ENCODE measurements at regions not wholly inside any gene's neighbourhood (a gene's known extent, or its start where the extent isn't known, plus 50 kb on each side); places are given as distances from the start of the nearest gene placed in this dataset.
A peak's percentile ranks its signal among the peaks of the same experiment; 100 is the strongest.

DNA sequence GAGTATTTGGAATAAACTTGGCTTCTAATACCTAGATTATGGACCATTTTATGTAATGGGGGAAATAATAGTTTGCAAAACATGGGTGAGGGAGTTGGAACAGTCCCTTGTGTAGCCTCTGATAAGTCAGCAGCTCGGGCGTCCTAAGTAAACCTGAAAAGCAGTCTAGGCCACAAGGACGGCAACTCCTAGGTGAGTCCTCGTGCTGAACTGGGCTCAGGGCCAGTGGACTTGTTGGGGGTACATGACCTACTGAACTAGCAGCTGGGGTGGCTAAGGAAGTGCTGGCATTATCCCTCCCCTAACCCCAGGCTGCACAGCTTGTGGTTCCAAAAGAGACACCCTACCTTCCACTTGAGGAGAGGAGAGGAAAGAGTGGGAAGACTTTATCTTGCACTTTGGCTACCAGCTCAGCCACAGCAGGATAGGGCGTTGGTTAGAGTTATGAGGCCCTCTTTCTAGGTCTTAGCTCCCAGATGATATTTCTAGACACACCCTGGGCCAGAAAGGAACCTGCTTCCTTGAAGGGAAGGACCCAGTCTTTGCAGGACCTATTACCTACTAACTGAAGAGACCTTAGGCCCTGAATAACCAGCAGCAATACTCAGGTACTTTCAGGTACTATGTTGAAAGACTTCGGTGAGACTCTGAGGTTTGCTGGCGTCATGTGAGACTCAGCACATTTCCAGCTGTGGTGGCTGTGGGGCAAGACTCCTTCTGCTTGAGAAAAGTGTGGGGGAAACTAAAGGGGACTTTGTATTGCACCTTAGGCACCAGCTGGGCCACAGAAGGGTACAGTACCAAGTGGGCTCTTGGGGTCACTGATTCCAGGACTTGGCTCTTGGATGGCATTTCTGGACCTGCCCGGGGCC, 71.0 kb downstream of the AQP4 start:
- H3K27ac ChIP-seq, result no peak overlapping the region
- H3K36me3 ChIP-seq (replicated peaks), result no peaks in the 10 kb centered on the region
- no peak for DNase-seq
- H3K27me3 ChIP-seq (replicated peaks), result no peaks in the 10 kb centered on the region
- TF ChIP-seq CTCF (IDR thresholded peaks at IDR 0.05; ENCODE audit: low read depth, low read length, missing control alignments), result no peak
- in situ Hi-C loops (cut with HindIII; ENCODE audit: low pct_ligation_motif_present, low sequenced_read_pairs), result no loop called here
- H3K4me3 ChIP-seq (ENCODE audit: low read depth, low read length), result no peak overlapping the region

- H3K27ac ChIP-seq, result no peak overlapping the region
- DNase-seq, result peak; percentile 77
- H3K4me3 ChIP-seq (ENCODE audit: low read depth, low read length), result no peak overlapping the region
- in situ Hi-C loops (cut with HindIII; ENCODE audit: low pct_ligation_motif_present, low sequenced_read_pairs), result no loop called here
- H3K27me3 ChIP-seq (replicated peaks), result no peaks in the 10 kb centered on the region
- TF ChIP-seq CTCF (IDR thresholded peaks at IDR 0.05; ENCODE audit: low read depth, low read length, missing control alignments), result no peak
- H3K36me3 ChIP-seq (replicated peaks), result no peaks in the 10 kb centered on the region
These were observed 72.8 kb downstream of the AQP4 start for GRCh38 chr18:26792661-26793060.

- in situ Hi-C loops (cut with HindIII; ENCODE audit: low pct_ligation_motif_present, low sequenced_read_pairs), result no loop called here
- H3K4me3 ChIP-seq (ENCODE audit: low read depth, low read length), result no peak overlapping the region
- TF ChIP-seq CTCF (IDR thresholded peaks at IDR 0.05; ENCODE audit: low read depth, low read length, missing control alignments), result no peak
- no peaks in the 10 kb centered on the region for H3K36me3 ChIP-seq (replicated peaks)
- no peaks in the 10 kb centered on the region for H3K27me3 ChIP-seq (replicated peaks)
- no peak for DNase-seq
- H3K27ac ChIP-seq, result no peak overlapping the region
These were observed 73.8 kb downstream of the AQP4 start for GRCh38 chr18:26791676-26792075.

DNA sequence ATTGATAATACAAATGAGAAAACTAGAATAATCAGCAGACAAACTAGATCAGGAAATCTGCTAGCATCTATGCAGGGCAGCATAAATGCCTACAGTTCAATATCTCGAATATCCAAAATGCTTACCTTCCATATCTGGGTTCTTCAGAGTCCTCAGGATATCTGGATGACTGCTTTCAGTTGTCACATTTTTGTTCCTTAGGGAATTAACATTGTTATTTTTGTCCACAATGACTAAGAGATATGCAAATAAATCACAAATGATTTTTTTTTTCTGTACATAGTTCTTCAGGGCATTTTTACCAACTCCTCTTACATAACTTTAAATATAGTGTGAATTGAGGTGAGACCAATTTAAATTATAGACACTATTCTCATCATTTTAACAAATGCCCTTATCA, 80.9 kb downstream of the AQP4 start:
- no peak overlapping the region for H3K4me3 ChIP-seq (ENCODE audit: low read depth, low read length)
- H3K27me3 ChIP-seq (replicated peaks), result no peaks in the 10 kb centered on the region
- no peak for DNase-seq
- TF ChIP-seq CTCF (IDR thresholded peaks at IDR 0.05; ENCODE audit: low read depth, low read length, missing control alignments), result no peak
- no peak overlapping the region for H3K27ac ChIP-seq
- in situ Hi-C loops (cut with HindIII; ENCODE audit: low pct_ligation_motif_present, low sequenced_read_pairs), result no loop called here
- no peaks in the 10 kb centered on the region for H3K36me3 ChIP-seq (replicated peaks)

GRCh38 chr18:26783170-26783569, 82.3 kb downstream of the AQP4 start:
- Histone ChIP-seq H3K4me3 (ENCODE audit: low read depth, low read length) (no peak overlapping the region), H3K36me3 (replicated peaks) (no peaks in the 10 kb centered on the region), H3K27me3 (replicated peaks) (no peaks in the 10 kb centered on the region), H3K27ac (no peak overlapping the region)
- TF ChIP-seq CTCF (IDR thresholded peaks at IDR 0.05; ENCODE audit: low read depth, low read length, missing control alignments), result no peak
- no peak for DNase-seq
- in situ Hi-C loops (cut with HindIII; ENCODE audit: low pct_ligation_motif_present, low sequenced_read_pairs), result no loop called here
